Suprapubic skin (tissue), 4 donors: ENCODE measurements at regions not wholly inside any gene's neighbourhood (a gene's known extent, or its start where the extent isn't known, plus 50 kb on each side); places are given as distances from the start of the nearest gene placed in this dataset.

Experiments used
- DNase-seq, 2 donors: peaks; one replicate each; pipeline ENCODE4 v3.0.0-alpha.2; 2019; ENCODE audit warnings: low spot score in 2 of 2
- H3K27ac ChIP-seq: fragments of 200-600 bp; sonication (generic); one replicate; pipeline ENCODE4 v1.5.1; 2019
- H3K27me3 ChIP-seq: fragments of 200-600 bp; sonication (generic); one replicate; pipeline ENCODE4 v1.5.1; 2019
- H3K36me3 ChIP-seq: fragments of 200-600 bp; sonication (generic); one replicate; pipeline ENCODE4 v1.5.1; 2019
- H3K4me1 ChIP-seq: fragments of 200-600 bp; sonication (generic); one replicate; pipeline ENCODE4 v1.5.1; 2019
- H3K4me3 ChIP-seq: fragments of 200-600 bp; sonication (generic); one replicate; pipeline ENCODE4 v1.5.1; 2019; ENCODE audit warnings: mild to moderate bottlenecking
- H3K9me3 ChIP-seq: fragments of 200-600 bp; sonication (generic); one replicate; pipeline ENCODE4 v1.5.1; 2019
- CTCF ChIP-seq, 2 donors: fragments of 200-600 bp in 1 of 2; fragments of 450-650 bp in 1 of 2; sonication (generic) in 1 of 2; IDR thresholded peaks; one replicate each; pipeline ENCODE4 v1.5.1; 2016 to 2019; ENCODE audit warnings: antibody characterized with exemption in 2 of 2, mild to moderate bottlenecking in 1 of 2, moderate library complexity in 1 of 2
- EP300 ChIP-seq: sonication (generic); formaldehyde crosslinking; IDR thresholded peaks from one replicate; pipeline ENCODE4 v1.6.1; 2017; ENCODE audit warnings: antibody characterized with exemption
- POLR2A ChIP-seq, 2 donors: fragments of 450-650 bp; IDR thresholded peaks; one replicate each; pipeline ENCODE4 v1.6.1; 2017; ENCODE audit warnings: antibody characterized with exemption in 2 of 2, mild to moderate bottlenecking in 2 of 2, moderate library complexity in 2 of 2
- POLR2AphosphoS5 ChIP-seq, 3 donors: sonication (generic); formaldehyde crosslinking; IDR thresholded peaks; one replicate each; pipeline ENCODE4 v1.6.1; 2017; ENCODE audit warnings: antibody characterized with exemption in 3 of 3
- WGBS: methylation state at CpG from one replicate; pipeline ENCODE4 v1.1.5; 2018; 5-methylcytosine and 5-hydroxymethylcytosine counted together

DNA sequence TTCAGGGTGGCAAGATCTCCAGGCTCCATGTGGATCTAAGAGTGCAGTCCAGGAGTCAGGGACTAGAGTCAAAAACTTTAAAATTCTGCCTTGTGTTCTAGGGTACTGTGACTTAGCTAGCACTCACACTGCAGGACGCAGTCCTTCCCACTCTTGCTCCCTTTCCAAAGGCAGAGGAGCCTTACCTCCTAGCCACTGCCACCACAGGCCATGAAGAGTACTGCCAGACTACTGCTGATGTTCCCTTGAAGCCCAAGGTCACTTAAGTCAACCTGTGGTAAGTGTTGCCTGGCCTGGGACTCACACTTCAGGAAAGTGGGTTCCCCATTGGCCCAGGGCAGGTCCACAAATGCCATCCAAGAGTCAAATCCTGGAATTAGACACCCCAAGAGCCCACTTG, 632.2 kb downstream of the PCDH19 start:
- Histone ChIP-seq H3K4me3 (no peak overlapping the region), H3K27me3 (no peaks in the 10 kb centered on the region), H3K27ac (no peak overlapping the region), H3K36me3 (no peaks in the 10 kb centered on the region), H3K4me1 (no peaks in the 10 kb centered on the region), H3K9me3 (no peaks in the 10 kb centered on the region)
- 100% methylated on average over 1 of the region's 1 CpG for WGBS
- TF ChIP-seq CTCF (IDR thresholded peaks at IDR 0.05) = no peak
- TF ChIP-seq POLR2AphosphoS5 (IDR thresholded peaks at IDR 0.05) = no peak
- no peak for DNase-seq

DNA sequence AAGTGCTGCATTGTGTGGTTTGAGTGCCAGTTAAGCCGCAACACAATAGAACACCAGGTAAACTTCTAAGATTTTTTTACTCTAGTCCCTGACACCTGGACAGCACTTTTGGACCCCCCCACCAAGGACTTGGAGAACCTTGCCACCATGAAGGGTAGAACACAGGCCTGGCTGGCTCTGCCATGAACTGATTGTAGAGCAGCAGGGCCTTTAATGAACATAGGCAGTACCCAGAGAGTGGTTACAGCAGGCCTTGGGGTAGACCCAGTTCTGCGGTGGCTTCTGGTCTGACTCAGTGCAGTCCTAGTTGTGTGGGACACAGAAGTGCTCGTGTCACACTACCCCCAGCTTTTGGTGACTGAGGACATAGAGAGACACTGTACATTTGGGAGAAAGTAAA, 648.3 kb downstream of the PCDH19 start:
- no peak for DNase-seq
- WGBS = 67% methylated on average over 3 of the region's 3 CpGs
- TF ChIP-seq CTCF (IDR thresholded peaks at IDR 0.05) (no peak), POLR2AphosphoS5 (IDR thresholded peaks at IDR 0.05) (no peak), EP300 (no peak), POLR2A (IDR thresholded peaks at IDR 0.05) (no peak)
- Histone ChIP-seq H3K36me3 (no peaks in the 10 kb centered on the region), H3K27me3 (no peaks in the 10 kb centered on the region), H3K4me1 (no peaks in the 10 kb centered on the region), H3K27ac (no peak overlapping the region), H3K9me3 (no peaks in the 10 kb centered on the region), H3K4me3 (no peak overlapping the region)

DNA sequence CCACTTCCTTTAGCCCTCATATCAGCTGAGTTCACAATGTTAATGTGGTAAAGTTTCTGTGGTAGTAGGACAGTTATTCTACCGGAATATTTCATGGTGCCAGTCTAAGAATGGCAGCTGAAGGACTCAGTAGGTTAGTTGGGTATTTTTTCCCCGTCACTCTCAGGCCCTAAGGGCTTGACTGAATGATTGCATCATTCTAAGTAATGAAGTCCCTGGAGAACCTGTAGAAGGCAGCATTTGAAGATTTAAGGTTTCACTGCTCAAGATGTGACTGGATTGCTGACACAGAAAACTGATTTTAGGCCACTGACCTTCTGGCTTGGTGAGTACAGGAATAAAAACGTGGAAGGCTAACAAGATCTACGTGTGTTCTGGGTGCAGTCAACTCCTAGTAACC, 657.3 kb downstream of the PCDH19 start:
- H3K27ac ChIP-seq = no peak overlapping the region
- H3K9me3 ChIP-seq = no peaks in the 10 kb centered on the region
- H3K27me3 ChIP-seq = no peaks in the 10 kb centered on the region
- TF ChIP-seq POLR2AphosphoS5 (IDR thresholded peaks at IDR 0.05) = no peak
- TF ChIP-seq CTCF (IDR thresholded peaks at IDR 0.05) = no peak
- TF ChIP-seq EP300 = no peak
- no peak for TF ChIP-seq POLR2A (IDR thresholded peaks at IDR 0.05)
- H3K36me3 ChIP-seq = no peaks in the 10 kb centered on the region
- no peak overlapping the region for H3K4me3 ChIP-seq
- 44% methylated on average over 4 of the region's 4 CpGs for WGBS
- H3K4me1 ChIP-seq = no peaks in the 10 kb centered on the region
- DNase-seq = no peak

DNA sequence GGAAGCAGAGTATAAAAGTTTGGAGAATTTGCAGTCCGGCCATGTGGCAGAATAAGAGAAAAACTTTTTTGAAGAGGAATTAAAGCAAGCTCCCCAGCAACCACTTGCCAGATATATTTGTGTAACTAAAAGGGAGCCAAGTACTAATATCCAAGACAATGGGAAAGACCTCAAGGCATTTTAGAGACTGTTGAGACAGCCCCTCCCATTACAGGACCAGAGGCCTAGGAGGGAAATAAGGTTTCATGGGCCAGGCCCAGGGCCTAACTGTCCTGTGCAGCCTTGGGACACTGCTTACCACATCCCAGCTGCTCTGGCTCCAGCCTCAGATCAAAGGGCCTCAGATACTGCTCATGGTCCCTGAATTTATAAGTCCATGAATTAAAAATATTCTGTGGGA, 659.4 kb downstream of the PCDH19 start:
- WGBS = 79% methylated on average over 1 of the region's 1 CpG
- H3K9me3 ChIP-seq = no peaks in the 10 kb centered on the region
- H3K4me1 ChIP-seq = no peaks in the 10 kb centered on the region
- no peaks in the 10 kb centered on the region for H3K36me3 ChIP-seq
- H3K4me3 ChIP-seq = no peak overlapping the region
- no peak for DNase-seq
- H3K27ac ChIP-seq = no peak overlapping the region
- TF ChIP-seq POLR2A (IDR thresholded peaks at IDR 0.05) (no peak), CTCF (IDR thresholded peaks at IDR 0.05) (no peak), POLR2AphosphoS5 (IDR thresholded peaks at IDR 0.05) (no peak), EP300 (no peak)
- no peaks in the 10 kb centered on the region for H3K27me3 ChIP-seq

- DNase-seq = no peak
- Histone ChIP-seq H3K4me3 (no peak overlapping the region), H3K27me3 (no peaks in the 10 kb centered on the region), H3K9me3 (no peaks in the 10 kb centered on the region), H3K4me1 (no peaks in the 10 kb centered on the region), H3K27ac (no peak overlapping the region), H3K36me3 (no peaks in the 10 kb centered on the region)
- TF ChIP-seq POLR2AphosphoS5 (IDR thresholded peaks at IDR 0.05) = no peak
- TF ChIP-seq EP300 = no peak
- TF ChIP-seq CTCF (IDR thresholded peaks at IDR 0.05) = no peak
- no peak for TF ChIP-seq POLR2A (IDR thresholded peaks at IDR 0.05)
- 50% methylated on average over 3 of the region's 3 CpGs for WGBS
Measured at GRCh38 chrX:99722094-99722493, 688.0 kb downstream of the PCDH19 start.
